Endothelial cell (in vitro differentiated cells): ENCODE measurements at regions not wholly inside any gene's neighbourhood (a gene's known extent, or its start where the extent isn't known, plus 50 kb on each side); places are given as distances from the start of the nearest gene placed in this dataset.
"Not testable (repeated sequence)": the region's sequence is repeated elsewhere in the genome, so short reads cannot be mapped to it uniquely, and the experiment has no call there.

Source experiments
- DNase-seq: peaks from one replicate; pipeline ENCODE4 v3.0.0; 2021; ENCODE audit warnings: low spot score
- H3K27ac Mint-ChIP-seq: one replicate; pipeline ENCODE4 v1.8.0; 2021; ENCODE audit warnings: mixed read lengths, inconsistent platforms; ENCODE audit not compliant: unreplicated experiment
- H3K27me3 Mint-ChIP-seq: one replicate; pipeline ENCODE4 v1.8.0; 2021; ENCODE audit warnings: mild to moderate bottlenecking, moderate library complexity, mixed read lengths, inconsistent platforms; ENCODE audit not compliant: unreplicated experiment
- H3K36me3 Mint-ChIP-seq: one replicate; pipeline ENCODE4 v1.8.0; 2021; ENCODE audit warnings: mild to moderate bottlenecking, low read depth, mixed read lengths, inconsistent platforms; ENCODE audit not compliant: unreplicated experiment
- H3K4me1 Mint-ChIP-seq: one replicate; pipeline ENCODE4 v1.8.0; 2021; ENCODE audit warnings: mild to moderate bottlenecking, mixed read lengths, inconsistent platforms; ENCODE audit not compliant: unreplicated experiment
- H3K4me3 Mint-ChIP-seq: one replicate; pipeline ENCODE4 v1.8.0; 2021; ENCODE audit warnings: mild to moderate bottlenecking, mixed read lengths, inconsistent platforms; ENCODE audit not compliant: unreplicated experiment
- H3K9me3 Mint-ChIP-seq: one replicate; pipeline ENCODE4 v1.8.0; 2021; ENCODE audit warnings: mixed read lengths, inconsistent platforms; ENCODE audit not compliant: unreplicated experiment
- CTCF ChIP-seq: fragments of 200-600 bp; sonication (generic); IDR thresholded peaks from one replicate; pipeline ENCODE4 v1.5.0; 2021; ENCODE audit warnings: antibody characterized with exemption; ENCODE audit not compliant: unreplicated experiment

GRCh38 chr10:87300163-87300562 lies 57.4 kb upstream of the NUTM2D start:
- not testable (repeated sequence) for H3K36me3 Mint-ChIP-seq, H3K27me3 Mint-ChIP-seq, H3K9me3 Mint-ChIP-seq, DNase-seq, H3K4me1 Mint-ChIP-seq, H3K27ac Mint-ChIP-seq, H3K4me3 Mint-ChIP-seq

- not testable (repeated sequence) for H3K36me3 Mint-ChIP-seq, H3K4me1 Mint-ChIP-seq, H3K27ac Mint-ChIP-seq, H3K9me3 Mint-ChIP-seq, H3K27me3 Mint-ChIP-seq, H3K4me3 Mint-ChIP-seq
- peak; percentile 39 for TF ChIP-seq CTCF
- peak; percentile 60 for DNase-seq
These were observed 56.0 kb upstream of the NUTM2D start for GRCh38 chr10:87301466-87302115.

GRCh38 chr10:87302132-87302531 lies 55.4 kb upstream of the NUTM2D start:
- H3K27ac Mint-ChIP-seq, DNase-seq, H3K4me3 Mint-ChIP-seq, H3K27me3 Mint-ChIP-seq, H3K4me1 Mint-ChIP-seq, H3K9me3 Mint-ChIP-seq, H3K36me3 Mint-ChIP-seq: not testable (repeated sequence)

- not testable (repeated sequence) for H3K4me1 Mint-ChIP-seq, H3K4me3 Mint-ChIP-seq, DNase-seq, H3K36me3 Mint-ChIP-seq, H3K27ac Mint-ChIP-seq, H3K9me3 Mint-ChIP-seq, H3K27me3 Mint-ChIP-seq
These were observed 53.8 kb upstream of the NUTM2D start for GRCh38 chr10:87303707-87304106.

- not testable (repeated sequence) for DNase-seq, H3K4me3 Mint-ChIP-seq, H3K9me3 Mint-ChIP-seq, H3K27me3 Mint-ChIP-seq, H3K36me3 Mint-ChIP-seq, H3K4me1 Mint-ChIP-seq, H3K27ac Mint-ChIP-seq
These were observed 50.9 kb upstream of the NUTM2D start for GRCh38 chr10:87306681-87307080.
